GM23338 (cell line): ENCODE measurements at regions not wholly inside any gene's neighbourhood (a gene's known extent, or its start where the extent isn't known, plus 50 kb on each side); places are given as distances from the start of the nearest gene placed in this dataset.

Experiments used
- ATAC-seq: fragments of 200-7000 bp; cut with Tn5 transposase; 3 replicates; pipeline ENCODE4 v1.9.1; 2020
- DNase-seq: peaks from one replicate; pipeline ENCODE4 v3.0.0-alpha.2; 2015; ENCODE audit warnings: low spot score
- H2AFZ ChIP-seq: fragments of 200-600 bp; sonication (generic); 2 replicates; pipeline ENCODE4 v1.8.0; 2016; ENCODE audit warnings: antibody characterized with exemption, mild to moderate bottlenecking, moderate library complexity
- H3F3A ChIP-seq: fragments of 200-600 bp; sonication (generic); replicated peaks from 2 replicates; pipeline ENCODE4 v1.8.0; 2017; ENCODE audit warnings: antibody characterized with exemption, mixed run types, low read depth
- H3K27ac ChIP-seq: fragments of 200-600 bp; sonication (generic); 2 replicates; pipeline ENCODE4 v1.6.1; 2016; ENCODE audit warnings: low read depth
- H3K27me3 ChIP-seq: fragments of 200-600 bp; sonication (generic); 2 replicates; pipeline ENCODE4 v1.8.0; 2016; ENCODE audit warnings: mild to moderate bottlenecking, mixed run types, moderate library complexity; ENCODE audit not compliant: insufficient read depth
- H3K36me3 ChIP-seq: fragments of 200-600 bp; sonication (generic); 2 replicates; pipeline ENCODE4 v1.8.0; 2016; ENCODE audit warnings: mild to moderate bottlenecking; ENCODE audit not compliant: insufficient read depth
- H3K4me1 ChIP-seq: fragments of 200-600 bp; sonication (generic); 2 replicates; pipeline ENCODE4 v1.8.0; 2016; ENCODE audit warnings: mild to moderate bottlenecking, moderate library complexity; ENCODE audit not compliant: insufficient read depth
- H3K4me2 ChIP-seq: fragments of 200-600 bp; sonication (generic); 2 replicates; pipeline ENCODE4 v1.7.1; 2017; ENCODE audit warnings: mixed run types
- H3K4me3 ChIP-seq: fragments of 200-600 bp; sonication (generic); 2 replicates; pipeline ENCODE4 v1.6.1; 2016; ENCODE audit warnings: mixed run types
- H3K79me2 ChIP-seq: fragments of 200-600 bp; sonication (generic); replicated peaks from 2 replicates; pipeline ENCODE4 v1.8.0; 2017; ENCODE audit warnings: mild to moderate bottlenecking; ENCODE audit not compliant: insufficient read depth
- H3K9me2 ChIP-seq: fragments of 200-600 bp; sonication (generic); 2 replicates; pipeline ENCODE4 v1.8.0; 2017; ENCODE audit not compliant: insufficient read depth
- H4K20me1 ChIP-seq: fragments of 200-600 bp; sonication (generic); replicated peaks from 2 replicates; pipeline ENCODE4 v1.8.0; 2017; ENCODE audit warnings: mild to moderate bottlenecking; ENCODE audit not compliant: insufficient read depth
- H3K27ac Mint-ChIP-seq: 2 replicates; pipeline ENCODE4 v1.8.0; 2020; ENCODE audit warnings: inconsistent platforms, mild to moderate bottlenecking, moderate library complexity, mixed read lengths
- H3K27me3 Mint-ChIP-seq: 3 replicates; pipeline ENCODE4 v1.8.0; 2022; ENCODE audit warnings: low read depth, mild to moderate bottlenecking, moderate library complexity, mixed read lengths, inconsistent platforms; ENCODE audit not compliant: insufficient read depth, poor library complexity
- H3K36me3 Mint-ChIP-seq: 3 replicates; pipeline ENCODE4 v1.8.0; 2021; ENCODE audit warnings: low read depth, mild to moderate bottlenecking, inconsistent platforms, moderate library complexity, mixed read lengths
- H3K4me1 Mint-ChIP-seq: 3 replicates; pipeline ENCODE4 v1.8.0; 2020; ENCODE audit warnings: mild to moderate bottlenecking, inconsistent platforms, mixed read lengths
- H3K4me3 Mint-ChIP-seq: 3 replicates; pipeline ENCODE4 v1.8.0; 2021; ENCODE audit warnings: moderate library complexity, mild to moderate bottlenecking, inconsistent platforms, mixed read lengths
- H3K9me3 Mint-ChIP-seq: 3 replicates; pipeline ENCODE4 v1.8.0; 2020; ENCODE audit warnings: moderate library complexity, mild to moderate bottlenecking, inconsistent platforms, mixed read lengths
- CREB1 ChIP-seq: fragments of 250-450 bp; sonication (Bioruptor Pico); IDR thresholded peaks from 2 replicates; pipeline ENCODE4 v1.5.0; 2020; ENCODE audit warnings: low read depth, mild to moderate bottlenecking, moderate library complexity
- ETS1 ChIP-seq: IDR thresholded peaks from 2 replicates; pipeline ENCODE4 v1.6.1; 2016; ENCODE audit warnings: antibody characterized with exemption
- EZH2 ChIP-seq: fragments of 200-600 bp; sonication (generic); IDR thresholded peaks from one replicate; pipeline ENCODE4 v1.8.0; 2017; ENCODE audit warnings: antibody characterized with exemption, mild to moderate bottlenecking, low read depth; ENCODE audit not compliant: unreplicated experiment
- EZH2phosphoT487 ChIP-seq: fragments of 200-600 bp; sonication (generic); IDR thresholded peaks from one replicate; pipeline ENCODE4 v1.8.1; 2018; ENCODE audit warnings: antibody characterized with exemption; ENCODE audit not compliant: unreplicated experiment
- JUNB ChIP-seq: IDR thresholded peaks from one replicate; pipeline ENCODE4 v1.6.1; 2016; ENCODE audit warnings: antibody characterized with exemption; ENCODE audit not compliant: unreplicated experiment
- NANOG ChIP-seq: IDR thresholded peaks from 2 replicates; pipeline ENCODE4 v1.6.1; 2016; ENCODE audit warnings: antibody characterized with exemption, borderline replicate concordance
- STAT1 ChIP-seq: IDR thresholded peaks from one replicate; pipeline ENCODE4 v1.6.1; 2016; ENCODE audit warnings: antibody characterized with exemption; ENCODE audit not compliant: unreplicated experiment
- ZNF114 ChIP-seq: fragments of 250-450 bp; sonication (Bioruptor Pico); IDR thresholded peaks from 2 replicates; pipeline ENCODE4 v1.5.0; 2020; ENCODE audit warnings: mild to moderate bottlenecking, moderate library complexity
- ZNF331 ChIP-seq: fragments of 250-450 bp; sonication (Bioruptor Pico); IDR thresholded peaks from 2 replicates; pipeline ENCODE4 v1.5.0; 2020; ENCODE audit warnings: low read depth, mild to moderate bottlenecking, moderate library complexity
- ZNF462 ChIP-seq: fragments of 250-450 bp; sonication (Bioruptor Pico); IDR thresholded peaks from 2 replicates; pipeline ENCODE4 v1.5.0; 2020; ENCODE audit warnings: mild to moderate bottlenecking, moderate library complexity

GRCh38 chr6:40654828-40655227 is 67.7 kb upstream of the LRFN2 start (continued):
- TF ChIP-seq CREB1 (CRISPR knock-in tag) (no peak), STAT1 (no peak), ZNF331 (CRISPR knock-in tag) (no peak)

GRCh38 chr6:40645043-40645442 is 57.9 kb upstream of the LRFN2 start:
- H3K4me3 ChIP-seq = no peak overlapping the region
- TF ChIP-seq CREB1 (CRISPR knock-in tag) (no peak), NANOG (no peak), JUNB (no peak), EZH2 (no peak), STAT1 (no peak), ETS1 (no peak), ZNF114 (CRISPR knock-in tag) (no peak), EZH2phosphoT487 (no peak), ZNF462 (no peak)
- H3K27ac ChIP-seq = no peak overlapping the region
- no peak overlapping the region for H2AFZ ChIP-seq
- no peaks in the 10 kb centered on the region for H3K27me3 ChIP-seq
- no peaks in the 10 kb centered on the region for H3F3A ChIP-seq
- Mint-ChIP-seq H3K9me3 (no peaks in the 10 kb centered on the region; the same call in 2 of the 3 replicates), H3K4me3 (no peak overlapping the region), H3K27me3 (peaks cover 2% of the 10 kb centered on the region), H3K36me3 (no peaks in the 10 kb centered on the region), H3K4me1 (peaks cover 21% of the 10 kb centered on the region), H3K27ac (no peak overlapping the region)
- no peak overlapping the region for H3K4me2 ChIP-seq
- no peaks in the 10 kb centered on the region for H3K36me3 ChIP-seq
- H3K4me1 ChIP-seq = peaks cover 20% of the 10 kb centered on the region
- no peaks in the 10 kb centered on the region for H3K79me2 ChIP-seq
- H3K9me2 ChIP-seq = peaks cover 4% of the 10 kb centered on the region; the same call in 1 of the 2 replicates
- ATAC-seq (no peak), DNase-seq (no peak)
- H4K20me1 ChIP-seq = no peaks in the 10 kb centered on the region
